ENCODE measurements at regions not wholly inside any gene's neighbourhood (a gene's known extent, or its start where the extent isn't known, plus 50 kb on each side); places are given as distances from the start of the nearest gene placed in this dataset.

GRCh38 chr12:98437806-98438595 lies 77.4 kb upstream of the TMPO start:
- DNase-seq (ENCODE audit: low read depth): no peak

GRCh38 chr12:98438656-98439230 lies 76.6 kb upstream of the TMPO start:
- no peak for DNase-seq (ENCODE audit: low read depth)

GRCh38 chr12:98439471-98439951 lies 75.9 kb upstream of the TMPO start:
- no peak for DNase-seq (ENCODE audit: low read depth)

- DNase-seq (ENCODE audit: low read depth): no peak
These were observed 75.3 kb upstream of the TMPO start for GRCh38 chr12:98439981-98440581.

- no peak for DNase-seq (ENCODE audit: low read depth)
These were observed 69.3 kb upstream of the TMPO start for GRCh38 chr12:98446060-98446459.

- DNase-seq (ENCODE audit: low read depth): no peak
These were observed 68.7 kb upstream of the TMPO start for GRCh38 chr12:98446682-98447081.

- DNase-seq (ENCODE audit: low read depth): no peak
These were observed 65.8 kb upstream of the TMPO start for GRCh38 chr12:98449584-98449983.

GRCh38 chr12:98453070-98453469 lies 62.3 kb upstream of the TMPO start:
- DNase-seq (ENCODE audit: low read depth): no peak

- no peak for DNase-seq (ENCODE audit: low read depth)
These were observed 61.9 kb upstream of the TMPO start for GRCh38 chr12:98453492-98453891.

GRCh38 chr12:98456041-98456440 lies 59.3 kb upstream of the TMPO start:
- no peak for DNase-seq (ENCODE audit: low read depth)

- no peak for DNase-seq (ENCODE audit: low read depth)
These were observed 58.5 kb upstream of the TMPO start for GRCh38 chr12:98456576-98457573.

- DNase-seq (ENCODE audit: low read depth): no peak
These were observed 51.2 kb upstream of the TMPO start for GRCh38 chr12:98464190-98464589.

GRCh38 chr12:98465505-98465904 lies 49.9 kb upstream of the TMPO start:
- DNase-seq (ENCODE audit: low read depth): no peak

Measured in stimulated activated CD8-positive, alpha-beta memory T cell treated with anti-CD3 and anti-CD28 coated beads, Interleukin-15, amount 100 ng/mL, for 24 hours (primary cell).